ENCODE measurements at regions not wholly inside any gene's neighbourhood (a gene's known extent, or its start where the extent isn't known, plus 50 kb on each side); places are given as distances from the start of the nearest gene placed in this dataset.

DNA sequence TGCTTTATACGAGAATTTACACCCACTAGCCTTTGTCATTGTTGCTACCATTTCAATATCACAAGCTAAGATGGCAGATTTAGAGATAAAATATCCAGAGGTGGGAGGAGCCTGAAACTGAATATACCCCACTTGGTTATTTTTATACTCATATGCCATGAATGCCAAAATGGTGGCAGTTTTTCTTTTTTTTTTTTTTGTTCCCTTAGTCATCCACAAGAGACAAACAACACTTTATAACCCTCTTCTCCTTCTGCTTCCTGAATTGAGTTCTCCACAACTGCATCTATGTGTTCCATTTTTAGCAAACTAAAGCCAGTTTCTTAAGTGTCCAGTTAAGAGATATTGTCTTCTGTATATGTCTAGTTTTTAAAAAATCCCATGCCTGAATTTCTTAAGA lies 558.4 kb downstream of the LMO4 start:
- no peak for DNase-seq

DNA sequence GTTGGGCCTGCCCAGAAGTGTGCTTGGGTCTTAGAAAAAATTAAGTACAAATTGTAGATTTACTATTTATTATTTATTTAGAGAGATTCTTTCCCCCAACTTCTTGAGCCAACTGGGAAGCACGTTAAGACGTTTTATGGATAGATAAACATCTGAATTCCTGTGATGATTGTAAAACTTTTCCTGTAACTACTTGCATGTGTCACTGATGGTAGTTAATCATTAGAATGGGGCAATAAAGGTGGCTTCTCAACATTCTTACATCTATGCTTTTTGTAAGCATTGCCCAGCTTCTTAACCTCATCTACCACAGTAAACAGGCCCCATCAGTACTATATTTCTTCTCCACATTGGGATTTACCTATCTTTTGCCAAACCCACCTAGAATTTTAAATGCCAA lies 559.8 kb downstream of the LMO4 start:
- DNase-seq, result no peak

DNA sequence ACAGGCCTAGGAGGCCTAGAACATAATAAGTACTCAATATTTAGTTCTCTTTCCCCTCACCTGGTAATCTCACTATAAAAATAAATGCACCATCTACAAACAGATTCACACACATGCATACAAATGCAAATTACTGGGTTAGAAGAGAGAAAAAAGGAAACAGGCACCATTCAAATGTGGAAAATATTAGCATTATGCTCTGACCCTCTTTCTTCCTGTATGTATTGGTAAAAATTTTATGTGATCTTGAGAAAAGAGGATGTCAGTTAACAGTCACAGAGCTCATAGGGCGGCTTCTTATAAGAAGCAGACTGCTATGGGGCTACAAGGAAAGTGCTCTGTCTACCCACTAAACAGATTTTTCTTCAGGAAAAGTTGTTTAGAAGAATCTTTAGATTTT lies 565.4 kb downstream of the LMO4 start:
- no peak for DNase-seq

DNA sequence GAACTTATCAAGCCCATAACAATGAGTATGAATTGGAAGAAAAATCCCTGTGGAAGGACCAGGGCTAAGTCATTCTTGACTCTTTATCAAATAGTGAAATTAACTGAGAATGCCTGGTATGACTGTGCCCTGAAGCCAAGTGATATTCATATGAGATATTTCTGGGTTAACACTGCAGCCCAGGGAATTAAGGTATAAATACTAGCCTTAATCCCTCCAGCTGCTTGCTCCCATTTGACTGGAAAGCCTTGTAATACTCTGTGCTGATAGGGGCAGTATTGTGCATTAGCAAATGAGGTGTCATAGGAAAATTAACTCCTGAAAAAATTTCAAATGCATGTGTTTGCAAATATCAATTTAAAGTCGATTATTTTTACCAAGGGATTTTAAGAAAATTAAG lies 568.8 kb downstream of the LMO4 start:
- no peak for DNase-seq

DNA sequence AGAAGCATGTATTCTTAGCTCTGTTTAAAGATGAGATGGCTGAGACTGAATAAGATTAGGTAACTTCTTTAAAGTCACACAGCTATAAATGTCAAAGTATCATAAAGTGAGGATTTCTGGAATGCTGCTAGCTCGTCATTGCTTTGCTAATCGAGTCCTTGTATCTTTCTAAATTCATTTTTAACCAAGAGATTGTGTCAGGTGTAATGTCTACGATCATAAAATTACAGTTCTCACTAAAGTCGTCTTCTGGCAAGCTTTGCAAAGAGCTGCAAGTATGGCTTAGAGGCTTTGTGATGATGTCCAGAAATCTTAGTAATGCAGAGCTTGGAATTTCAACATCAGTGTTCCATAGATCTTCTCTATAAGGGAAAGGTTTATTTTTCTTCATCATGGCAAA lies 569.8 kb downstream of the LMO4 start:
- DNase-seq, result no peak

DNA sequence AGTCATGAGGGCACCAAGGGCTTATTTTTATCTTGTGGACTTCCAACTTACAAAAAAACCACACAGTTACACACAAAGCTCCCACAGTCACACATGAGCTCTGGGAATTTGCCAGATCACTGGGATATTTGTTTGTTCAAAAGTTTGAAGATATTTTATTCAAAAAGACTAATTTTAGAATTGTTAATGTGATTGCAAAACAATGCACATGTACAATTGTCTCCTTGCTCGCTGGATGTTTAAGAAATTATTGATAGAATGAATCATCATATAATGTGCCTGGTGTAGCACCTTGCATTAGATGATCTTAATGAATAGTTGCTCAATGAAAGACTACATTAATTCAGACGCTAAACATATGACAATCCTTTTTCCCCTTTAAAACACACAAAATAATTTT lies 570.3 kb downstream of the LMO4 start:
- DNase-seq, result no peak

DNA sequence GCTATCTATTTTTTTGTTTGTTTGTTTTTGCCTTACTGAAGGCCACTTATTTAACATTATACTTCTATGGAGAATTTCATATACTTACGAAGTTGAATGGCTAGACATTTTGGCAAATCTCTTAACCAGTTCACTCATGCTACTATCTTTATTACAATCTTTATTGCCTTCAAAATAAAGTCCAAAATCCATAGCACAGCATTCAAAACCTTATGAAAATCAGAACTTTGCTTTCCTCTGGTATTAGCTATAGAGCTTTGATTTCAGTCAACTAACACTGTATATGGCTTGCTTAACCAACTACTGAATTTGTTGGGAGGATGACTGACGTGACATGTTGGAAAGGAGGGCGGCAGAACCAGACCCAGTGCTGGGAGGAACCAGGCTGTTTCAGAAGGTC lies 571.1 kb downstream of the LMO4 start:
- DNase-seq, result no peak

DNA sequence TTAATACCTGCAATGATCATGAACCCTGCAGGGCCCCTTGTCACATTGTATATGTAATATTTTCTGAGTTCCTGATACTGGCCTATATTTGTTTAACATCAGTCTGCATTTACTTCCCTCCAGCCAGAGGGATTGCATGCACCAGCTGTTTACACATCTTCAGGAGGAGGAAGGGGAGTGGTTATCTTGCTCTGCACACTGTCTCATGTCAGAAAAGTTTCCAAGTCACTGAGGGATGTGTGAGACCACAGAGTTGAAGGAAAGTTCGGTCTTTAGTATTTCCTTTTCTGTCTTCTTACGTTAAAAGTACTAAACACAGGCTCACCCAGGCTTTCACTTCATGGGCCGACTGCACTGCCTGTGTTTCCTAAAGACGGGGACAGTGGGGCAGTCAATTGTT lies 574.1 kb downstream of the LMO4 start:
- peak; percentile 3 for DNase-seq

DNA sequence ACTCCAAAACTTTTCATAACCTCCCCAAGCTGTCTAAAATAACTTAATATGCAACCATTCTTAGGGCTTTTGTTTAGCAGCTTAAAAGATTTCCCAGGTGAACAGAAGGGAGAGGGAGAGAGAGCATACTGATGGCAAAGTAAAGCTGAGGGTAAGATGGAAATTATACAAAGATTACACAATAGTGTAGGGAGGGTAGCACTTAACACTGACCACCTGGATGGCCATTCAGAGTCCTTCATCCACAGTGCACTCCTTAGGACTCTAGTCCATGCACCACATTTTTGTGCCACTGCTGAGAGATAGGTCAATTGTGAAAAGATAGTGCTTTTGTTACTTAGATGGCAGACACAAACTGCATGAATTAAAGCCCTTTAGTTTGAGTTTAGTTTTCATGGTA lies 574.6 kb downstream of the LMO4 start:
- DNase-seq, result no peak

DNA sequence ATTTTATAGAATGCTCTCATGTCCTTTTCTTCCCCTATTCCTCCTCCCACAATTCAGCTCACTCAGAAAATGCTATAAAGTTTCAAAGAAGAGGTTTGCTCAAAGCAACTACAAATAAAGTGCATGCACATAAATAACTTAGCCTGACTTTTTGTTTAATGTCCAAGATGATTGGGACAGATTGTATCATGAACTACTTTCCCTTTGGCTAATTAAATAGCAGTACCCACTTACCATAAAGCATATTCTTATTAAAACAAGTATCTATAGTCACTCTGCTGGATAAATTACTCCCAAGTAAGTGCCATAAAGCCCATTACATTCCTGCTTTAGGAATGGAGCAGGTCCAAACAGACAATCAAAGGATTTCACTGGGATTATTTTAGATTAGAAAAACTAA lies 576.0 kb downstream of the LMO4 start:
- DNase-seq, result no peak

DNA sequence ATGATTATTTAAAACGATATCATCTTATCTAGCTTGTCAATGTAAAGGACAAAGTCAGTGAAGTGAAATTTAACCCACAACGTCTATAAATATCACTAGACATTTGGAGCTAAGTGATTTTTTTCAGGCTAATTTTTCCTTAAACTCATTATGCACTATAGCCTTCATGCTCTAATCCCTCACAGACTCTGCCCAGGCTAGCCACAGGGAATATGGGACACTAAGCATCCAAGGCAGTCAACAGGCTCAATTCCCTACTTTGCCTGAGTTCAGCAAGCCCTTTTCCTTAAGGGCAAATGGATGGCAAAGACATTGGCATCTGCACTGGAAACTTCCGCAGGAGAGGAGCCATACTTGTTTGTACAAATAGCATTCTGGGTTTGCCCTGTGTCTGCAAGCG lies 577.0 kb downstream of the LMO4 start:
- no peak for DNase-seq

DNA sequence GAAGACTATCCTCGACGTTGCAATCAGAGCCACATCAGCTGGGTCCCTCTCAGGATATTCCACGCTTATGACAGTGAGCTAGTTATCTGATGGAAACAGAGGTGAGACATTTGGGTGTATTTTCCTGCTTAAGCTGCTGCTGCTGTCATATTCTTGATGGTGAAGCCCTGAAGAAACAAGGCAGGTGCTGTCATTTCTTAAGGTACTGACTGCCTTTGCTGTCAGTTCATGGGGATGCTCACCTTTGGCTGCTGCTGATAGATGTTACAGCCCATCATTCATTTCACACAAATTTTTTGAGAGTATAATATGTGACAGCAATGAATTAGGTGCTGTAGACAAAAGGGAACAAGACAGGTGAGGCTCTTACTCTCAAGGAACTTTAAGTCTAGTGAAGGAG lies 577.4 kb downstream of the LMO4 start:
- DNase-seq, result no peak

DNA sequence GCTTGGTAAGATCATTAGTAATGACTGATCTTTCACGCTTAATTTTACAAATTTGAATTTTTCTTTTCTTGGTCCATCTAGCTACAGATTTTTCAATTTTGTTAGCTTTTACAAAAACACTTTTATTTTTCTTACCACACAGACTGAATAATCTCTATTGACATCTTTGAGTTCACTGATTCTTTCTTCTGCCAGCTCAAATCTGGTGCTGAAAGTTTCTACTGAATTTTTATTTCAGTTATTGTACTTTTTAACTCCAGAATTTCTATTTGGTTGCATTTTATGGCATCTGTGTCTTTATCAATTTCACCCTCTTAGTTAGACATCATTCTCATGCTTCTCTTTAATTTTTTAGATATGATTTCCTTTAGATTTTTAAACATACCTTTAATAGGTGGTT lies 584.7 kb downstream of the LMO4 start:
- no peak for DNase-seq

DNA sequence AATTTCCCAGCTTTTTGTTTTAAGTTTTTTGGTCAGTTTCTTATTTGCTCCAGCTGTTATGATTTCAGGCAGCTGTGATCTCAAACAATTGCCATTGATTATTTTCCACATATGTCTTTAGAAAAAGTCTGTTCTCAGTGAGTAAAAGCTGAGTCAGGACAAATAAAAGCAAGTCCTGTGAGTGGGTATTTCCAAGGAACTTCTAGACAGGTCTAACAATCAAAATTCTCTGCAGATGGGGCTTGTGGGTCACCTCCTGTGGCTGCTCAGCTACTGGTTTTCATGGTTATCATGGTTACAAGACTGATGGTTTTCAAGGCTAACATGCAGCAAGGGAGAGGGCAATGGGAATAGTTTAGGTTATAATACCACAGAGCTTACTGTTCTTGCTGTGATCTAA lies 585.7 kb downstream of the LMO4 start:
- DNase-seq, result no peak

DNA sequence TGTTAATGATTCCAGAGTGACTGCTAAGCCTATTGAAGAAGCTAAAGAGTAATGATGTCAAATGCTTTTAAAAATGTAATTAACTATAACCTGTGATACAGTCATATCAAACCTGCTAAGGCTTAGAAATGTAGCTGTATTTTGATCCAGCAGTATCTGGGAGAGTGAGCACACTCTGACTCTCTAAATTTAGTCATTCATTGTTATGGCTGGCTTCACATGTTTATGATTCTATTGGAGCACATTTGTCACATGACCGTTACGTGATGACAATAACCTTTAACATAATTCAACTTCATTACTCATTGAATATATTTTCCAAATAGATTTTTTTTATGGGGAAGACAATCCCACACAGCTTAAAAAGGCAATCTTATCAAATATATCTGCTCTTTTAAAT lies 587.1 kb downstream of the LMO4 start:
- DNase-seq, result no peak

DNA sequence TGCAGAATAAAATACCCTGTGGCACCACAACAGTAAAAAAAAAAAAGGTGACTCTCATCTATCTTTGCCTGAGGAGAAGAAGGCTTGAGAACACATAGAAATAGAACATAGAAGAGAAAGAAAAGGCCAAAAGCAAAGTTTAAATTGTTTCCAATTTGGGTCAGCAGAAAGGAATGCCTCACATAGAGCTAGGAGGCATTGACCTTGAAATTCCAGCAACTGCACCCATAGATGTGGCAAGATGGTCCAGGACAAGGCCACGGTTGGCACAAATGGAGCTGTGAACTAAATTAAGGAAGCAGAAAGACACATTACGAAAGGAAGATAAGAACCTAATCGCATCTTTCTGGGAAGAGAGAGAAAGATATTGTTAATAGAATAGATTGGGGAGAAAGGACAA lies 588.3 kb downstream of the LMO4 start:
- DNase-seq, result no peak

DNA sequence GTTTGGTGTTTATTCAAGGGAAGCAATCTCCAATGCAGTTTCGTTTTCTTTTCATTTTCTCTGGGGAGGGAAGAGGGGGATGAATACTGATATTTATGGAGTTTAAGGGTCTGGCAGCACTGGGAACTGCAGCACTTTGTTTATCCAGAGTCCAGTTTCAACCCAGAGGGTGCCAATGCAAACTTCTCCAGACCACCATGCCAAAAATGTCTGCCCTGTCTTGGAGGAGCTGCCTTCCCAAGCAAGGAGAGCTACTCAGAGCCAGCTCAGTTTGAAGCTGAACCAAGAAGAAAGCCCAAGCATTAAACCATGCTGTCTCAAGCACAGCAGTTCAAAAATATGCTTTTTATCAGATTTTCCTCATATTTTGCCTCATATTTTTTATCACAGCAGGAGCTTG lies 589.7 kb downstream of the LMO4 start:
- no peak for DNase-seq

DNA sequence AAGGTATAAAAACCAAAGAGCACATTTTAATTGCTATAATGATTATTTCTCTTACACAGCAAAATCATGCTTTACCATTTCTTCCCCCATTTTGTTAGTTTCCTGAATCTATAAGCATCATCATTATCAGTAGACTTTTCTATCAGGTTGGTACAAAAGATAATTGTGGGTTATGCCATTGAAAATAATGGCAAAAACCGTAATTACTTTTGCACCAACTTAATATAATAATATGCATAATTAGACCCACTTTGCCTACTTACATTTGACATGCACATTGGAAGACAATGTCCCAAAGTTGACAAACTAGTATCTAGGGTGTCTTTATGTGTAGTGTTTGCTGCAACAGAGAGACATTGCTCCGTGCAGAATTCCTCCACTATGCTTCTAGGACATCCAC lies 594.2 kb downstream of the LMO4 start:
- DNase-seq, result no peak

DNA sequence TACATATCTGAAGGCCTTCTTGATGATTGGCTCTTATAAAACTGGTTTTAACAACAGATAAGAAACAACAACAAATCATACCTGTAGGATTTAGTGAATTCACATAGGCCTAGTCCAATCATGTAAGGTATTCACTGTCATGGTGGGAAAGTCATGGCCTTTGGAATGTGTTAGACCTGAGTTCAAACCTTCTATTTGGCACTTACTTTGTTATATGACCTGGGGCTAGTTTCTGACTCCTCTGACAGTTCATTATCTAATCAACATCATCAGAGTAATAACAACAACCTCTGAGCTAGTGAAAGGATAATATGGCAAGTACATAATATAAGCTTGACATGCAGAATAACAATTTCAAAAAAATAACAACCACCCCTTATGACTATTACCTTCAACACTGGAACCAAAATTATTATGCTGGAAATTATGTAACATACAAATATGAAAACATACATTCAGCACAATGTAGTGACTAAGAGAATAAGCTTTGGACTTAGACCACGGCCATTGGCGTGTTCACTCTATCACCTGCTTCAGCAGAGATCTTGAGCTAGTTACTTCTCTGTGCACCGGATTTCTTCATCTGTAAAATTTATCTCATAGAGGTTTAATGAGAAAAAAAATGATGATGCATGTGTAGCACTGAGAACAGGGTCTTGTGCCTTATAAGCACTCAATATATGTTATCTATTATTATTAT lies 597.6 kb downstream of the LMO4 start:
- no peak for DNase-seq

DNA sequence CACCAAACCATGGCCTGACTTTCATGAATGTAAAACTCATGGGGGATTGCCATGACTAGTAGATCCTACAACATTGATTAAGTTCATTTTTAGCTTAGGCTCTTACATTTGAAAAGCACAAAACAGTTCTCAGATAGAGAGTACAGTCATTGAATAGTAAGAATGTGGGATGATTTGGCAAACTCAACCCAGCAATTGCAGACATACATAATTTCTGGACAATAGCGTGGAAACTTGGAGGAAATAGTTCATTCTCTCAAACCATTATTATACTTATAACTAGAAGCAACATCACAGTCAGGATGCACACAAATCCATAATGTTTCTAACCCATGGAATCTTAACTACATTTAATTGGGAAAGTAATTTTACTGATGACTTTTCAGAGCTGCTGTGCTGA lies 598.2 kb downstream of the LMO4 start:
- DNase-seq, result no peak

DNA sequence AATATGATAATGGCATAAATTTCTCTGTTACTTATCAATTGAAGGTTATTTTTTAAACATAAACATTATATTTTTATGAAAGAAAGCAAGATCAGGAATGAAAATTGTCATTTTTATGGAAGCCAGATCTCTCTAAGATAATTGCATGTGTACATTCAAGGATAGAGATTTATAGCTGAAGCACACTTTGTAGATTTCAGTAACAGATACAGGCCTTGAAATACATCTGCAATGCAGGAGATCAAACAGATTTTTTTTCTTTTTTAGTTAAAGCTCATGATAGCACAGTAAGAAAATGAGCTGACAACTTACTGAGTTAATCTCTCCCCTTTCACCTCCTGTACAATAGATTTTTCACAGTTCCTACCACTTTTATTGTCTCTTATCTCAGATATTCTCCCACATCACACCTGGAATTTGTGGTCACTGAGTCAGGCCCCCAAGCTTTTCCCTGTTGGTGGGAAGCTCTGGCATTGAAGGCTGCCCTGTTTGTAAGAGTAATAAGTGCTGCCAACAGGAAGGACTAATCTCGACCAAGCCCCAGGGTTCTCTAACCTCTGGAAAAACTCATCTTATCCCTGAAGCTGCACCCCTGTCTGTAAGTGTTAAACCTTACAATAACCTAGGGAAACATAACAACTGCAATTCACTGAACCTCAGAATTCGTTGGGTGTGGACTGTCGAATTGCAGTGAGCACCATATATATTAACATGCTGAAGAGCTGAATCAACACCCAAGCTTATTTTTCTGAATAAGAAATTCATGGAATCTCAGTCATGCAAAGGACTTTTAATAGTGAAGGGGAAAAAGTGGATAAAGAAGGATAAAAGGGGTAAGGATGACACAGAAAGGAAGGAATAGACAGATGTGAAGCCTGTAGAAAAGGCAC lies 599.0 kb downstream of the LMO4 start:
- DNase-seq, result no peak

DNA sequence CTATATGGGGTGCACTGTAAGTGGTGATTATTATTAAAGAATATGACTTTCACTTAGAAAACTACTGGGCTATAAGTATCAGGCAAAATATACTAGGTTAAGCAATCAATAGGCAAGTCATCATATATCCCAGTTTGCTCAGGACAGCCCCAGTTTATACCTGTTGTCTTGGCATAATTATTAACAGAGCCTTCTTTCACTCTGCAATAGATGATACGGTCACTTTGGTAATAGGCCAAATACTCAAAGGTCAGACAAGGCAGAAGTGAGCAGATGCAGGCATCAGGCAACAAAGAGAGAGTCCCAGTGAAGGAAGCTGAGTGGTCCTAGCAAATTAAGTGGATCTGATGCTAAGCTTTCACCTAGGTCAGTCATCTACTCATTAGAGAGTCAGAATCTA lies 599.9 kb downstream of the LMO4 start:
- DNase-seq, result no peak

DNA sequence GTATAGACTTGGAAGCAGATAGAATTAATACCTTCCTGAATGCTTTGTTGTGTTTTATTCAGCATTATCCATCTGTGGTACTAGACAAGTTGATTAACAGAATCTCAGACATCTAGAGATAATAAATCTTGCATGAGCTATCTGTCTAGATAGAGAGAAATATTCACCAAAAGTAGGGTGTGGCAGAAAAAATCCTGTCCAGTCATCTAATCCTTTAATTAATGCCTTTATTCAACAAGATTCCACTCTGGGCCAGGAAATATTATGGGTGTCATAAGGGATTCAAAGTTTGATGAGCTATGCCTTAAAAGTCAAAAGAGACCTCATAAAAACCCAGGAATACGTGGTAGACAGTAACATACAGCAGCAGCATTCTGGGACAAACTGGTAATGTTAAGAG lies 601.2 kb downstream of the LMO4 start:
- no peak for DNase-seq

DNA sequence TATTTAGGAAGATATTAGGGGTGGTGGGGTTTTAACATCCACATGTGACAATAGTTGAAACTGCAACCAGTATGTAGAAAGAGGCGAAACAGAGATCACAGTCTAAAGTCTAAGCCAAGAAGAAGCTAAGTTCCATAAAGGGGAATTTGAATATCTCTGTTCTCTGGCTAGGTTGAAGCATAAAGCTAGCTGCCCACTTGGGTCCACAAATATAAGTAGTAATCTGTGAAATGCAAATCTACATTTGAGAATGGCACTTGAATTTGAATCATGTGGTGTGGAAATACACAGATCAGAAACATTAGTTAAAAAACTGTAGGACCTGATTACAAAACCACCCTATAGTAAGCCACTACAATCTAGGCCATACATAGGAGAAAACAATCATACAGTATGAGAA lies 602.1 kb downstream of the LMO4 start:
- no peak for DNase-seq

DNA sequence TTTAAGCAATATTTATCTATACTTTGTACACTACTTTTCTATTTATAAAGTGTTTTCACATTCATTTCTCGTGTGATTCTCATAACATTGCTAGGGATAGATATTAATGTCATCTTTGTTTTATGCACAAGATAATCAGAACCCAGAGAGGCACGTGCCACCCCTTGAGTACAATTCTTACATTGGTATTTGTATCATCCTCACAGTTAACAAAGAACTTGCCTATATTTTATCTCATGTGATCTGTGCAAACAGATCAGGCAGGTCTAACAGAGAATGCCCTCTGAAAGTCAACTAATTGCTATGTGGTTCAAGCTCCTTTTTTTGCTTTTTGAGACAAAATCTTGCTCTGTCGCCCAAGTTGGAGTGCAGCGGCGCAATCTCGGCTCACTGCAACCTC lies 604.5 kb downstream of the LMO4 start:
- DNase-seq, result no peak
